OCI-LY3 (cell line): ENCODE measurements at regions not wholly inside any gene's neighbourhood (a gene's known extent, or its start where the extent isn't known, plus 50 kb on each side); places are given as distances from the start of the nearest gene placed in this dataset.

Source experiments
- H2AFZ ChIP-seq: fragments of 200-600, 300-600 bp; shearing (Covaris generic); 2 replicates; pipeline ENCODE4 v1.6.0; 2014; ENCODE audit warnings: antibody characterized with exemption, low read depth, low read length
- H3K27ac ChIP-seq: fragments of 200-600, 300-600 bp; sonication (generic); 2 replicates; pipeline ENCODE4 v1.5.1; 2014; ENCODE audit warnings: mild to moderate bottlenecking, low read length, moderate library complexity, mixed read lengths
- H3K27me3 ChIP-seq: fragments of 200-600, 300-600 bp; sonication (generic); 2 replicates; pipeline ENCODE4 v1.6.1; 2014; ENCODE audit warnings: low read depth, low read length, mixed read lengths
- H3K36me3 ChIP-seq: fragments of 200-600, 300-600 bp; sonication (generic); replicated peaks from 2 replicates; pipeline ENCODE3; 2014; ENCODE audit warnings: low read depth, low read length, mixed read lengths
- H3K4me1 ChIP-seq: fragments of 300-600, 200-600 bp; sonication (generic); 2 replicates; pipeline ENCODE4 v1.6.1; 2014; ENCODE audit warnings: low read length, mixed read lengths
- H3K4me2 ChIP-seq: fragments of 200-600, 300-600 bp; sonication (generic); 2 replicates; pipeline ENCODE4 v1.6.1; 2014; ENCODE audit warnings: low read length, mixed read lengths
- H3K4me3 ChIP-seq: fragments of 300-600, 200-600 bp; sonication (generic); 2 replicates; pipeline ENCODE4 v1.5.1; 2014; ENCODE audit warnings: antibody characterized with exemption, mild to moderate bottlenecking, low read length, moderate library complexity
- H3K79me2 ChIP-seq: fragments of 300-600, 200-600 bp; shearing (Covaris generic); 2 replicates; pipeline ENCODE4 v1.6.1; 2014; ENCODE audit warnings: mild to moderate bottlenecking, low read length, mixed read lengths
- H3K9ac ChIP-seq: fragments of 300-600, 200-600 bp; shearing (Covaris generic); 2 replicates; pipeline ENCODE4 v1.6.0; 2014; ENCODE audit warnings: mild to moderate bottlenecking, low read length, moderate library complexity
- H3K9me3 ChIP-seq: fragments of 200-600, 300-600 bp; shearing (Covaris generic); 2 replicates; pipeline ENCODE4 v1.6.1; 2014; ENCODE audit warnings: low read length, mixed read lengths; ENCODE audit not compliant: insufficient read depth
- H4K20me1 ChIP-seq: fragments of 200-600, 300-600 bp; sonication (generic); 2 replicates; pipeline ENCODE4 v1.6.1; 2016; ENCODE audit warnings: low read length, mixed read lengths; ENCODE audit not compliant: insufficient read depth
- EZH2phosphoT487 ChIP-seq: fragments of 200-600 bp; shearing (Covaris generic); IDR thresholded peaks from 2 replicates; pipeline ENCODE4 v1.6.1; 2018; ENCODE audit warnings: antibody characterized with exemption, mixed run types, low read depth
- TF ChIP-seq, protein P1 (sequence below): fragments of 200-600, 300-600 bp; sonication (generic); IDR thresholded peaks from 2 replicates; pipeline ENCODE4 v1.5.1; 2014; ENCODE audit warnings: antibody characterized with exemption, low read length, low read depth

DNA sequence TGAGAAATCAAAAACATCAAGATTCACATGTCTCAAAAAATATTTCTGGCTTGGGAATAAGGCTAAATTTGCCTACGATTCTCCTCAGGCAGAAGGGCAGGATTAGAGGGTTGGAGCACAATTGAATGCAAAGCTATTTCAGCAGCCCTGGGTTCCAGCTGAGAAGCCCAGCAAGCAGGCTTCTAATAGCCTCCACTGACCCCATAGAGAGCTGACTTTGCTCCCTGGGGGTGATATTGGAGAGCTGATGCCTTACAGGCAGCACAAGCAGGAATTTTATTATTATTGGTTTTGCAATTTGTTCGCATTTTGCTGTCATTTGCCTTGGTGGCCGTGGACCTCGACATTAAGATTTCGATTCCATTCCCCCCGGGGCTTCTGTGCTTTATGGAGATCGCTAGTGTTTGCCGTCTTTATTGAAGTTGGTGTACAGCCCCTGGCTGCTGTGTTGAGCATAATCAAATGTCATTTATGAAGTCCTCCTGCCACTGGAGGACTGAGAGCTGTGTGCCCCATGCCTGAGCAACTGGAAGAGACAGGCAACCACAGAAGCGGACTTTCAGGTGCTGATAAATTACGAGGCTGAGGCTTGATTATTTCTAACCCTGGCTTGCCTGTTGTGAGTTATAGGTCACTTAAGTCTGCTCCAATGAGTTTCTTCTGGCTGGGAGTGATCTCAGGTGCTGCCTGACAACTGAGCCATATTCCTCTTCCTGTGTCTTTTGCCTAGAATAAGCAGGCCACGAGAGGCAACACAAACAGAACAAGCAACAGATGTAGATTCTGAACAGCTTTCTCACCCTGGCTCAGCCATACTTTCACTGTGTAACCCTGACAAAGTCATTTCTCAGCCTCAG is 518.4 kb upstream of the CAMK1G start:
- Histone ChIP-seq H4K20me1 (no peaks in the 10 kb centered on the region), H3K27ac (no peak overlapping the region), H2AFZ (no peak overlapping the region), H3K9me3 (no peaks in the 10 kb centered on the region), H3K27me3 (peaks cover 11% of the 10 kb centered on the region; the same call in 1 of the 2 replicates), H3K79me2 (no peaks in the 10 kb centered on the region), H3K4me1 (peaks cover 25% of the 10 kb centered on the region), H3K9ac (no peak overlapping the region), H3K4me2 (no peak overlapping the region), H3K4me3 (no peak overlapping the region), H3K36me3 (no peaks in the 10 kb centered on the region)
- TF ChIP-seq EZH2phosphoT487: no peak
- TF ChIP-seq, protein P1, sequence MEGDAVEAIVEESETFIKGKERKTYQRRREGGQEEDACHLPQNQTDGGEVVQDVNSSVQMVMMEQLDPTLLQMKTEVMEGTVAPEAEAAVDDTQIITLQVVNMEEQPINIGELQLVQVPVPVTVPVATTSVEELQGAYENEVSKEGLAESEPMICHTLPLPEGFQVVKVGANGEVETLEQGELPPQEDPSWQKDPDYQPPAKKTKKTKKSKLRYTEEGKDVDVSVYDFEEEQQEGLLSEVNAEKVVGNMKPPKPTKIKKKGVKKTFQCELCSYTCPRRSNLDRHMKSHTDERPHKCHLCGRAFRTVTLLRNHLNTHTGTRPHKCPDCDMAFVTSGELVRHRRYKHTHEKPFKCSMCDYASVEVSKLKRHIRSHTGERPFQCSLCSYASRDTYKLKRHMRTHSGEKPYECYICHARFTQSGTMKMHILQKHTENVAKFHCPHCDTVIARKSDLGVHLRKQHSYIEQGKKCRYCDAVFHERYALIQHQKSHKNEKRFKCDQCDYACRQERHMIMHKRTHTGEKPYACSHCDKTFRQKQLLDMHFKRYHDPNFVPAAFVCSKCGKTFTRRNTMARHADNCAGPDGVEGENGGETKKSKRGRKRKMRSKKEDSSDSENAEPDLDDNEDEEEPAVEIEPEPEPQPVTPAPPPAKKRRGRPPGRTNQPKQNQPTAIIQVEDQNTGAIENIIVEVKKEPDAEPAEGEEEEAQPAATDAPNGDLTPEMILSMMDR: no peak

DNA sequence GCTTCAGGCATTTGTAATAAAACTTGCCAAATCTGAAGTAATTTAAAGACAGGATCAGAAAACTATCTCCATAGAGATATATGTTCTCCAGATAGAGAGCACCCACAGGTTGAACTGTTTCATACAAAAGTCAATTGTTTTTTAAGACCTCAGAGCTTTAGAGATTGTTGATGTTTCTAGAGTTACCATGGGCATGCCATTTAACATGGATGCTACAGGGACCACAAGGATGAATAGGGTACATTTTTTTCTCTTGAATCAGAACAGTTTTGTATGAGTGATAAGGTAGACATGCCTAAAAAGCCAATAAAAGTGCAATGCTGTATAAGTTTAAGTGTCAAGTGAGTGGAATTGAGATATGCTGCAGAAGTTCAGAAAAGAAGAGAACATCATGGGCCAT is 511.0 kb upstream of the CAMK1G start:
- Histone ChIP-seq H3K79me2 (no peaks in the 10 kb centered on the region), H3K27me3 (peaks cover 9% of the 10 kb centered on the region; the same call in 1 of the 2 replicates), H3K27ac (no peak overlapping the region), H3K4me2 (no peak overlapping the region), H3K9me3 (no peaks in the 10 kb centered on the region), H3K9ac (no peak overlapping the region), H4K20me1 (no peaks in the 10 kb centered on the region), H3K4me3 (no peak overlapping the region), H3K36me3 (no peaks in the 10 kb centered on the region), H2AFZ (no peak overlapping the region), H3K4me1 (peaks cover 9% of the 10 kb centered on the region)
- TF ChIP-seq, protein P1: no peak
- TF ChIP-seq EZH2phosphoT487: no peak

DNA sequence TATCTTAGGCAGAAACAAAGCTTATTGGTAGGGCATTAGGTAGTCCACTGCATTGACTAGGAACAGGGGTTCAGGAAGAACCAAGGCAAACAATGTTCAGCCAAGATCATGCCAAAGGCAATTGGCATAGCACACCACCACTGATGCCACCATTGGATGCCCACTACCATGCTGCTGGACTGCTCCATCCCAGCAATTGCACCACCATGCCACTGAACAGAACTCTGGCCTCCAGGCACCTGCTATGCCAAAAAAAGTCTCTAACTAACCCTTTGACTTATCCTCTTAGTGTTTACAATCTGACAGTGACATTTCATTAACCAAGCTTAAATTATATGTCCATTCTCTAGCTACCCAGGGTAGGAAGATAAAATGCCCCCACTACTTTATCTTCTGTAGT is 509.6 kb upstream of the CAMK1G start:
- H2AFZ ChIP-seq: no peak overlapping the region
- H3K9ac ChIP-seq: no peak overlapping the region
- H3K4me1 ChIP-seq: peaks cover 9% of the 10 kb centered on the region
- H3K4me2 ChIP-seq: no peak overlapping the region
- TF ChIP-seq EZH2phosphoT487: no peak
- TF ChIP-seq, protein P1: no peak
- no peaks in the 10 kb centered on the region for H3K9me3 ChIP-seq
- H3K4me3 ChIP-seq: no peak overlapping the region
- no peak overlapping the region for H3K27ac ChIP-seq
- no peaks in the 10 kb centered on the region for H3K36me3 ChIP-seq
- no peaks in the 10 kb centered on the region for H4K20me1 ChIP-seq
- H3K79me2 ChIP-seq: no peaks in the 10 kb centered on the region
- H3K27me3 ChIP-seq: peaks cover 9% of the 10 kb centered on the region; the same call in 1 of the 2 replicates

DNA sequence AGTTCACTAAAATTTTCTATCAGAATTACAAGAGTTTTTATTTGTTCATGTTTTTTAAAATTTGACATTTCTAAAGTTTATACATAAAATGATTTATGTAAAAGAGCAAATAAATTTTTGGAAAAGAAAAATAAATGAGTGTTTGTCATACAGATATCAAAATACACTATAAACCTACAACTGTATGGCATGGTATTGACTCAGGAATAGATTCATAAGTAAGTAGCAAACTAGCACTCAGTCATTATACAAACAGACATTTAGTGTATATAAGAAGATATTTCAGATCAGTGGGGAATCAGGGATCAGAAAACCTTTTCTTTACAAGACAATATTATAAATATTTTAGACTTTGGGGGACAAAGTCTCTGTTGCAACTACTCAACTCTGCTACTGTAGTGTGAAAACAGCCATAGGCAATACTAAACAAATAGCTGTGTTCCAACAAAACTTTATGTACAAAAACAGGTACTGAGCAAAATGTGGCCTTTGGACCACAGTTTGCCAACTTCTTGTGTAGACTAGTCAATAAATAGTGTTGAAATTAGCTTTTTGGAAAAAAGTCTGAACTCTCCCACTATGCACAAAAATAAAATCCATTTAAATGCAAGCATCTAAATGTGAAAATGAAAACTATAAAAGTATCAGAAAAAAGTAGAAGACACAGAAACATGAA is 508.8 kb upstream of the CAMK1G start:
- Histone ChIP-seq H2AFZ (no peak overlapping the region), H3K4me1 (peaks cover 9% of the 10 kb centered on the region), H3K36me3 (no peaks in the 10 kb centered on the region), H3K4me3 (no peak overlapping the region), H3K4me2 (no peak overlapping the region), H4K20me1 (no peaks in the 10 kb centered on the region), H3K9ac (no peak overlapping the region), H3K27ac (no peak overlapping the region), H3K9me3 (no peaks in the 10 kb centered on the region), H3K79me2 (no peaks in the 10 kb centered on the region), H3K27me3 (peaks cover 9% of the 10 kb centered on the region; the same call in 1 of the 2 replicates)
- TF ChIP-seq, protein P1: no peak
- TF ChIP-seq EZH2phosphoT487: no peak
